ENCODE measurements at regions not wholly inside any gene's neighbourhood (a gene's known extent, or its start where the extent isn't known, plus 50 kb on each side); places are given as distances from the start of the nearest gene placed in this dataset.

DNA sequence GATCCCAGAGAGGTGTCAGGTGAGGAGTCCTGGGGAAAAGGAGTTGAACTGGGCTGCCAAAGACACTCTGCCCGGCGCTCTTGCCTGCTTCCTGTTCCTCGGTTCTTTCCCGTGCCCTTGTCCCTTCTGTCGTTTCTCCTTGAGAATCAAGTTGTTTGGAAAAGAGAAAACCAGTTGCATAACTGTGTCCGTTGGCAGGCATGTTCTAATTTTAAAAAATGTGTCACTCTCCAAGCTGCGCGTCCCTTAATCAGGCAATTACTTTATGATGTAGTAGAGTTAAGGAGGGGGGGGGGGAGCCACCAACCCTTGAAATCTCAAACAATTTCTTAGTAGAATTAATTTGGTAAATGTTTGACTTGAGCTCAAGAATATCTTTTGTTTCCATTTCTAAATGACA lies 105.9 kb upstream of the IGSF21 start:
- TF ChIP-seq ZFX (IDR thresholded peaks at IDR 0.05): no peak
- TF ChIP-seq, protein P1, sequence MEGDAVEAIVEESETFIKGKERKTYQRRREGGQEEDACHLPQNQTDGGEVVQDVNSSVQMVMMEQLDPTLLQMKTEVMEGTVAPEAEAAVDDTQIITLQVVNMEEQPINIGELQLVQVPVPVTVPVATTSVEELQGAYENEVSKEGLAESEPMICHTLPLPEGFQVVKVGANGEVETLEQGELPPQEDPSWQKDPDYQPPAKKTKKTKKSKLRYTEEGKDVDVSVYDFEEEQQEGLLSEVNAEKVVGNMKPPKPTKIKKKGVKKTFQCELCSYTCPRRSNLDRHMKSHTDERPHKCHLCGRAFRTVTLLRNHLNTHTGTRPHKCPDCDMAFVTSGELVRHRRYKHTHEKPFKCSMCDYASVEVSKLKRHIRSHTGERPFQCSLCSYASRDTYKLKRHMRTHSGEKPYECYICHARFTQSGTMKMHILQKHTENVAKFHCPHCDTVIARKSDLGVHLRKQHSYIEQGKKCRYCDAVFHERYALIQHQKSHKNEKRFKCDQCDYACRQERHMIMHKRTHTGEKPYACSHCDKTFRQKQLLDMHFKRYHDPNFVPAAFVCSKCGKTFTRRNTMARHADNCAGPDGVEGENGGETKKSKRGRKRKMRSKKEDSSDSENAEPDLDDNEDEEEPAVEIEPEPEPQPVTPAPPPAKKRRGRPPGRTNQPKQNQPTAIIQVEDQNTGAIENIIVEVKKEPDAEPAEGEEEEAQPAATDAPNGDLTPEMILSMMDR (conservative IDR thresholded peaks at IDR 0.05): no peak
- no peak overlapping the region for H3K27ac ChIP-seq

DNA sequence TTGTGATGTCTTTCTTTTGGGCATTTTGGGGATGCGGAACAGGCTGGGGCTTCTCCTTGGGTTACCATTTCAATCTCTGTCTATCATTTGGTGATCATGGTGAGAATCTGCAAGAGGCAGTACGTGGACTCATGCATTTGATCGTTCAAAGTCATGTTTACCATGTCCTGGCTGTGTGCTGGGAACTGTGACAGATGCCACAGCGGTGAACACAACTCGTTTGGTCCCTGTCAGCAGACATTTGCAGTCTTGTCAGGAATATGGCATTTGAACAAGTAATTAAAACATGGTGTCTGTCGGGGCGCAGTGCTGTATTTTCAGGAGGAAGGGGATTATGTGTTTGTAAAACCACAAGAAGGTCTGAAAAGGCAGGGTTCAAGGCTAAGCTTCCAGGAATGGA lies 103.3 kb upstream of the IGSF21 start:
- H3K27ac ChIP-seq: no peak overlapping the region
- TF ChIP-seq, protein P1 (conservative IDR thresholded peaks at IDR 0.05): no peak
- TF ChIP-seq ZFX (IDR thresholded peaks at IDR 0.05): no peak

DNA sequence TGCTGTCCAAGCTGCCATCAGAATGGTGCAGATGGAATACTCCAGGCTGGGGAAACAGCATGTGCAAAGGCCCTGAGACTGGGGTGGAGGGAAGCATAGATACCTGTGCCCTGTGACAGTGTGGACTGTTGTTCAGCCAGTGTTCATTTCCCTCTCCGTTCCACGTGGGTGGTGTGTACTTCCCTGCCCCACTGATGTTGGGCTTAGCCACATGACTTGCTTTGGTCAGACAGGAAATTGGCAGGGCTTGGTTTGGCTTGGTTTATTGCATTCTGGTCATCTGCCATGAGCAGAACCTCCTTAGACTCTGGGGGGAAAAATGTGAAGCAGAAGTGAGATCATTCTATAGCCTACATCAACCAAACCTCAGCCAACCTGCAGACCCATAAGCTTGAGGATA lies 102.4 kb upstream of the IGSF21 start:
- no peak overlapping the region for H3K27ac ChIP-seq
- TF ChIP-seq ZFX (IDR thresholded peaks at IDR 0.05): no peak
- TF ChIP-seq, protein P1 (conservative IDR thresholded peaks at IDR 0.05): no peak

DNA sequence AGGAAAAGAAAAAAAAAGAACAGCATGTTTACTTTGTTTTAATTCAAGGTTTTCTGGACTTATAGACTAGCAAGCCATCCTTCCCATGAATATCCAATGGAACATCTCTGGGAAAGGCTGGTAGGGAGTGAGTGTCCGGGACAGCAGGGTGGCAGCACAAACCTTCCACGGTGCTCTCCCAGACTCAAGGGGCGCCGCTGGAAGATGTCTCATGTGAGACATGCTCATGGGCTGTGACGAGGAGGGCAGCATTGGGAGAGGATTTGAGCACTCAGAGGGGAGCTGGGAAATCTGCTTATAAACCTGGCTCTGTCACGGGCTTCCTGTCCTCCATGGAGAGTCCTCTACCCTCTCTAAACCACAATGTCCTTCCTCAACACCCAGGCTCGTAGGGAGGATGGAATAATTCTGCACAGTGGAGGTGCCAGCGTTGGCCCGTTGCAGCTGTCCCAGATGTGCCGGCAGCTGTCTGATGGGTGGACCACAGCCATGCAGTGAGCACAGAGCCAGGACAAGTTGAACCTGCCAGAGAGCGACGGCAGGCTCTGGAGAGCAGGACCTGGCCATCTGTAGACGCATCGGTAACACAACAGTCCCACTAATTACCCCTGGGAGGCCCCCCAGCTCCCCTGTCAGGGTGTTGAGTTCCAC lies 100.1 kb upstream of the IGSF21 start:
- TF ChIP-seq, protein P1 (conservative IDR thresholded peaks at IDR 0.05): no peak
- no peak for TF ChIP-seq ZFX (IDR thresholded peaks at IDR 0.05)
- H3K27ac ChIP-seq: no peak overlapping the region

DNA sequence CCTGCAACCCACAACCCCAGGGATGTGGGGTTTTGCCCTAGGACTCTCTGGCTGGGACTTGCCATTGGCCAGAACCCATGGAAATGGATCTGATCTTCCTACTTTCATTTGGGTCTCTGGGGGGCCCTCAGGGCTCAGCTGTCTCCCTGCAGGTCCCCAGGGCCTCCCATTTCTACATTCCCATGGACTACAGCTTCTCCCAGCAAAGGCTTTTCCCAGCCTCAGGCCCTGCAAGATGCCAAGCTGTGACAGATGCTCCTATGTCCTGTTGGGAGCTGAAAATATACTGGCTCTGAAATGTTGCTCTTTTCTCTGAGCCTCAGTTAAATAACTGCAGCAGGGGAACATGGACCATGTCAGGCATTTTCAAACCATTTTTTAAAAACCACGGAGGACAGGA lies 99.5 kb upstream of the IGSF21 start:
- TF ChIP-seq ZFX (IDR thresholded peaks at IDR 0.05): no peak
- TF ChIP-seq, protein P1 (conservative IDR thresholded peaks at IDR 0.05): no peak

DNA sequence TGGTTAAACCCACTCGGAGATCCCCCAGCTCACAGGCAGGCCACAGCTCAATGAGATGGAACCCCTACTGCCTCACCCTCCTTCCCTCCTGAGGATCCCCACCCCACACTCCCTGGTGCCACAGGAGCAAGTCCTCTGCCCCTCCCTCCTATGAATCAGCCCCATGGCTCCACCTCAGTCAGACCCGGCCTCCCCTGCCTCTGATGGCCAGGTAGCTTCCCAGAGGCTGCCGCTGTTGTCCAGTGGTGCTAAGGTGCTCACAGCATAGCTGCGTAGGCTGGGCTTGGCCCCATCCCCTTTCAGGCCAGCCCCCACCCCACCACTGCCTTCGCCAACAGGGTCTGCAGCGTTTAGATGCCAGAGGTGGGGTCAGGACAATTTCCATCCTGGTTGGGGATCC lies 98.5 kb upstream of the IGSF21 start:
- no peak overlapping the region for H3K27ac ChIP-seq
- no peak for TF ChIP-seq ZFX (IDR thresholded peaks at IDR 0.05)
- TF ChIP-seq, protein P1 (conservative IDR thresholded peaks at IDR 0.05): no peak

More for the DNA sequence above, 99.5 kb upstream of the IGSF21 start:
- H3K27ac ChIP-seq: no peak overlapping the region

DNA sequence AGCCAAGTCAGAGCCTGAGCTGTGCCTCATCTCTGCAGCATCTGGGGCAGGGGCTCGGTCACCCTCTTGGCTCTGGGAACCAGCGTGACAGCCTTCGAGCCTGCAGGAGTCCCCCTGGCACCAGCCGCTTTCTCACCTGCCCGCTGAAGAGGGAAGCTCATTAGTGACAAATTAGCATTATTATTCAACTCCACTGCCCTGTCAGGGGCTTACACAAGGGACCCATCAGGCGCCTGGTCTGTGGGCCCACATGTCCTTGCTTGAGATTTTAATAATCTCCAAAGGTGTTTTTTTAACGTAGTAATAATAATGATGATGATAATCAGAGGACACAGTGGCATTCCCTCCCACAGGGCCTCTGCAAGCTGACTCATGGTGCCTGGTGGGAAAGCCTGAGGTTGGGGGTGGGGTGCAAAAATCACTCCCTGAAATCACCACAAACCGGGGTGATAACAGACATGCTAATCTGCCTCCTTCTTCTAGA lies 98.1 kb upstream of the IGSF21 start:
- TF ChIP-seq, protein P1 (conservative IDR thresholded peaks at IDR 0.05): no peak
- TF ChIP-seq ZFX (IDR thresholded peaks at IDR 0.05): no peak
- no peak overlapping the region for H3K27ac ChIP-seq
